GM21786 (cell line): ENCODE measurements at regions not wholly inside any gene's neighbourhood (a gene's known extent, or its start where the extent isn't known, plus 50 kb on each side); places are given as distances from the start of the nearest gene placed in this dataset.
"Not testable (repeated sequence)": the region's sequence is repeated elsewhere in the genome, so short reads cannot be mapped to it uniquely, and the experiment has no call there.

Experiments
- ATAC-seq: cut with Tn5 transposase; IDR thresholded peaks from one replicate; pipeline ENCODE4 v1.9.1; 2021; ENCODE audit not compliant: unreplicated experiment

- not testable (repeated sequence) for ATAC-seq
These were observed 377.4 kb upstream of the PRR20A start for GRCh38 chr13:56763333-56763732.

DNA sequence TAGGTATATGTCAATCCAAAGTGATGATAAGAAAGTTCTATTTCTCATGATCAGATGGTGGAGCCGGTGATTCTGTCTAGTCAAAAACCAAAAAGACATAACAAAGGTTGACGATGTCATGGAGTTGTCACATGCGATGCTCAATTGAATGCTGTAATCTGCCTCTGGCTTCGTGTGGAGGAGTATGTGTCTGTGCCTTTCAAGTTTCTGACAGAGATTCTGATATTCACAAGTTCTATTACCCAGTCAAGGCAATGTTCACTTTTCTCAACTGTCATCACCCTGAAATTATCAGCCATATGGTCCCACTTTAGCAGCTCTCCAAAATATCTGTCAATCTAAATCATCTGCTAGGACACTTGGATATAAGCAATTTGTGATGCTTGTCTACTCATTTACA lies 367.6 kb upstream of the PRR20A start:
- ATAC-seq, result no peak

- no peak for ATAC-seq
These were observed 351.2 kb upstream of the PRR20A start for GRCh38 chr13:56789527-56789926.

DNA sequence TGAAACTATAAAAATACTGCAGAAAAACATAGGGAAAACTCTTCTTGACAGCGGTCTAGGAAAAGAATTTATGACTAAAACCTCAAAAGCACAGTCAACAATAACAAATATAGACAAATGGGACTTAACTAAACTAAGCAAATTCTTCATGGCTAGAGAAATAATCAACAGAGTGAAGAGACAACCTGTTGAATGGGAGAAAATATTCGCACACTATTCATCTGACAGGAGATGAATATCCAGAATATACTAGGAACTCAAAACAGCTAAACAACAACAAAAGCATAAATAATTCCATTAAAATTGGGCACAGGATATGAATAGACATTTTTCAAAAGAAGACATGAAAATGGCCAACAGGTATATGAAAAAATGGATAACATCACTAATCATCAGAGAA lies 303.6 kb upstream of the PRR20A start:
- ATAC-seq, result no peak

DNA sequence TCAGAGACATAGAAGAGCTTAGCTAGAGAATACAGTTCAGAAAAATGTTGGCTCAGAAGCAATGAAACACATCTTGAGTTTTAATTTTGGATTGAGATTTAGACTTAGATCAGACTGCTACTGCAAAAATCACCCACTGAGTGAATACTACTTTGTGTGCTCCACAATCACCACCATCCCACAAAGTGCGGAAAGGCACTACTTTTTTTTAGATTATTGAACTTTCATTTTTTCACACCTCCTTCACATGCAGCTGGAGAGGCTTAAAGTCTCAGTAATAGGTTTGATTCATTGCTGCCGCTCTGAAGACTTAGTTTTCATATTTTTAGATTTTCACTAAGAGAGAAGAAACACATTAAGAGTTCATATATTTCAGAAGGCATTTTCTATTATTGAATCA lies 289.9 kb upstream of the PRR20A start:
- no peak for ATAC-seq

- no peak for ATAC-seq
These were observed 279.2 kb upstream of the PRR20A start for GRCh38 chr13:56861476-56861875.

GRCh38 chr13:56864451-56864850 lies 276.3 kb upstream of the PRR20A start:
- ATAC-seq, result no peak

DNA sequence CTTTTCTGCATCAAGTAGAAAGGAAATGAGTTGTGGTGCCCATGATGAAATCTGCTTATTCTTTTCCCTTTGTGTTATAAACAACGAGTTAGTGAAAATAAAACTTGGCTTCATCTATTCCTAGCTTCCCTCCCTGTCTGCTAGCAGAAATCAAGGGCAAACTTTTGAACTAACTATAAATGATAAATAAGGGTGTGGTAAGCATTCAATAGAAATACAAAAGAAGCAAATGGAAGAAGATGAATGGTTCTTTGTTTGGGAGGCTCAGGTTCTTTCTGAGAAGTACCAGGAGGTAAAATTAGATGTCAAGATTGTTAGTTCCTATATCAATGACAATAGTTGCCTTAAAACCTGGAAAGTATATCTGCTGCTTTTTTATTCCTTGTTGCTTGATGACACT lies 275.3 kb upstream of the PRR20A start:
- ATAC-seq, result no peak

GRCh38 chr13:56869671-56870070 lies 271.0 kb upstream of the PRR20A start:
- no peak for ATAC-seq

GRCh38 chr13:56886398-56886797 lies 254.3 kb upstream of the PRR20A start:
- ATAC-seq, result no peak

GRCh38 chr13:56888455-56888854 lies 252.3 kb upstream of the PRR20A start:
- ATAC-seq, result no peak

DNA sequence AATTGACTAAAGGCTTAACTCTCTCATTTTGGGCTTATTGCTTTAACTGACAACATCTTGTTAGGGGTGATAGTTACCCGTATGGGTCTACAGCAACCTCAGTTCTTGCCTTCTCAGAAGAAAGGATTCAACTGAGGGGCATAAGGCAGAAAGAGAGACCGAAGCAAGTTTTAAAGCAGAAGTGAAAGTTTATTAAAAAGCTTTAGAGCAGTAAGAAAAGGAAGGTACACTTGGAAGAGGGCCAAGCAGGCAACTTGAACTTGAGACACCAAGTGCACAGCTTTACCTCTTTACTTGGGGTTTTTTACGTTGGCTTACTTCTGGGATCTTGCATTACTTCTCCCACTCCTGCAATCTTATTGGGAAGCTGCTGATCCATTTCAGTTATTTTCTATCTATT lies 246.9 kb upstream of the PRR20A start:
- ATAC-seq, result no peak

DNA sequence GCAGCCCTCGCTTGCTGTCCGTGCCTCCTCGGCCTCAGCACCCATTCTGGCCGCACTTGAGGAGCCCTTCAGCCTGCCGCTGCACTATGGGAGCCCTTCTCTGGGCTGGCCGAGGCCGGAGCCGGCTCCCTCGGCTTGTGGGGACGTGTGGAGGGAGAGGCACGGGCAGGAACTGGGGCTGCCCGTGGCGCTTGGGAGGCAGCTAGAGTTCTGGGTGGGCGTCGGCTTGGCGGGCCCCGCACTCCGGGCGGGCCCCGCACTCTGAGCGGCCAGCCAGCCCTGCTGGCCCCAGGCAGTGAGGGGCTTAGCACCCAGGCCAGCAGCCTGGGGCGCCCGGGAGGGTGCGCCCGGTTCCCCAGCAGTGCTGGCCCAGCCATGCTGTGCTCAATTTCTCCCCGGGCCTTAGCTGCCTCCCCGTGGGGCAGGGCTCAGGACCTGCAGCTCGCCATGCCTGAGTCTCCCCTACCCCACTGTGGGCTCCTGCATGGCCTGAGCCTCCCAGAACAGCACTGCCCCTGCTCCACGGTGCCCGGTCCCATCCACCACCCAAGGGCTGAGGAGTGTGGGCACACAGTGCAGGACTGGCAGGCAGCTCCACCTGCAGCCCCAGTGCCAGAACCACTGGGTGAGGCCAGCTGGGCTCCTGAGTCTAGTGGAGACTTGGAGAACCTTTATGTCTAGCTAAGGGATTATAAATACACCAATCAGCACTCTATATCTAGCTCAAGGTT lies 240.0 kb upstream of the PRR20A start:
- no peak for ATAC-seq

GRCh38 chr13:56902276-56902675 lies 238.4 kb upstream of the PRR20A start:
- ATAC-seq, result no peak

GRCh38 chr13:56903710-56904282 lies 236.9 kb upstream of the PRR20A start:
- no peak for ATAC-seq

DNA sequence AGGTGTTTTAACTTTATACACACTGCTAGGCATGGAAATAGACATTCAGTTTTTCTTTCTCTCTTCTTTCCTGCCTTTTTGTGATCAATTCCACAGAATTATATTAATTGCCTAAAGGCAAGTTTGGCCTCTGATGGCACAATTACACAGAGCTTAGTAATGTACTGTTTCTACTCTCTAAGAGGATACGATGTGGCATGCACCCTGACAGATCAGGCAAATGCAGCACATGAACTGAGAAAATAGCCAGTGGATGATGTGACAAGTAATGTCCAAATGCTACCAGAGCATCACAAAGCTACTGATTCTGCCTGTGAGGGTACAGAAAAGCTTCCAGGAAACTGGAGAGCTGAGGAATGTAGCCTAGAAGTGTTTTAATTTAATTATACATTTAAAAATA lies 233.8 kb upstream of the PRR20A start:
- ATAC-seq, result no peak

DNA sequence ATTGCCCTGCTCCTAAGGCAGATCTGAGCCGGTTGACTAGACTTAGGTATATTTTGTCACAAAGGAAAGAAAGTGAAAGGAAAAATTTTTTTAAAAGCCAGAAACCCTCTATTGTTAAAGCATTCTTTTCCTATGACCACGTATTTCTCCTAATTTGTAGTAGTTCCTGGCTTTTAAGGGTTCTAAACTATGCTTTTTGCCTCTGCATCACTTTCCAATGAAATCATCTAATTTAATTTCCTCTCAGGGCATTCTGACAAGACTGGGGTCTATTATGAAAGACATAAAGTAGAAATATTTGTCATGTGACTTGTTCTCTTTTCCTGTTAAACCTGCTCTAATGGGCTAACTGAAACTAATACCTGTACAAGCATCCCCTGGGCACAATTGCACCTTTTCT lies 233.0 kb upstream of the PRR20A start:
- ATAC-seq, result no peak

GRCh38 chr13:56909896-56910600 lies 230.7 kb upstream of the PRR20A start:
- no peak for ATAC-seq

DNA sequence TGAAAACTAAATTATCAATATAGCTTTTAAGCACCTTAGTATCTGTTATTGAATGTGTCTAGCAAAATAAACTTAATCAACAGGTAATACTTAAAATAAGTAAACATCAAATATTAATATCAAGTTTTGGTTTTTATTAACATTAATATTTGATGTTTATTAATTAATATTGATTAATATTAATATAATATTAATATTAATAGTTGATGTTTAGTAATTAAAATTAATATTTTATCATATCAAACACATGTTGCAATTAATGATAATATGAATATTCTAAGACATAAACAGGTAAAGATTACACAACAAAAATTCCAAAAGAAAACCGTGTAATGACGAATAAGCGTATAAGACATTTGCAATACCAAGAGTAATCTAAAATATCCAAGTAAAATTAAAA lies 222.8 kb upstream of the PRR20A start:
- no peak for ATAC-seq

- ATAC-seq, result no peak
These were observed 217.0 kb upstream of the PRR20A start for GRCh38 chr13:56923626-56924140.

DNA sequence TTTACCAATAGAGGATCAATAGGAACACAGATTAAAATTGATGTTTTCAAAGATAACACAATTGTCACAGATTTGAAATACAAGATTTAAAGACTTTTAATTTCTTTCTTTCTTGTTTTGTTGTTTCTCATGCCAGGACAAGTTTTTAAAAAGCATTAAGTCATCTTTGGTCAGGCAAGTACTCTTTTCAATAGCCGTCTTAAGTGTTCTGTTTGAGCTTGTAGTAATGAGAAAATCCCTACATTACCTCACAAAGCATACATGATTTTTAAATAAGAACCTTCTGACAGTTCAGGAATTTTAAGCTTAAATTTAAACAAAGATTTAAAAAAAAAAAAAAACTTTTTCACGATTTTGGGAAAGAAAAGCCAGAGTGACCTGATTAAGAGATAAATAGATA lies 216.3 kb upstream of the PRR20A start:
- ATAC-seq, result no peak

GRCh38 chr13:56932104-56932503 lies 208.6 kb upstream of the PRR20A start:
- no peak for ATAC-seq
